IMR-90 (cell line): ENCODE measurements at regions not wholly inside any gene's neighbourhood (a gene's known extent, or its start where the extent isn't known, plus 50 kb on each side); places are given as distances from the start of the nearest gene placed in this dataset.

Experiments used
- ATAC-seq: fragments of 200-7000 bp; cut with Tn5 transposase; 2 replicates; pipeline ENCODE4 v1.9.1; 2020; ENCODE audit warnings: low read depth, mild to moderate bottlenecking, moderate library complexity
- BruUV-seq: library from RNA; stranded (reverse); fragments of 400-500 nt; replicated peaks from 2 replicates; lab custom pipeline; 2021; lab: Mats Ljungman, UMichigan
- CTCF ChIA-PET: fragments of 300-600 bp; formaldehyde crosslinking; extraction: SDS; loops from one replicate; lab custom pipeline; 2021; ENCODE audit warnings: antibody characterized with exemption; lab: Yijun Ruan, JAX
- POLR2A ChIA-PET: fragments of 300-600 bp; sonication (Branson Sonifier 250); formaldehyde crosslinking; loops from one replicate; lab custom pipeline; 2022; ENCODE audit warnings: antibody characterized with exemption; ENCODE audit not compliant: unreplicated experiment; lab: Charles Lee
- DNase-seq: peaks from one replicate; pipeline ENCODE4 v3.0.0; 2013
- H2AFZ ChIP-seq: replicated peaks from 2 replicates; pipeline ENCODE3; 2013; ENCODE audit warnings: low read length, mild to moderate bottlenecking; ENCODE audit not compliant: poor library complexity
- H2AK5ac ChIP-seq: 2 replicates; pipeline ENCODE4 v1.6.1; 2013; ENCODE audit warnings: low read depth, low read length, inconsistent platforms
- H2AK9ac ChIP-seq: replicated peaks from 2 replicates; pipeline ENCODE3; 2013; ENCODE audit warnings: mild to moderate bottlenecking, low read depth, low read length, moderate library complexity; ENCODE audit not compliant: poor library complexity
- H2BK120ac ChIP-seq: 2 replicates; pipeline ENCODE4 v1.6.1; 2013; ENCODE audit warnings: low read depth, low read length, inconsistent platforms
- H2BK15ac ChIP-seq: 3 replicates; pipeline ENCODE4 v1.6.1; 2013; ENCODE audit warnings: low read depth, low read length, inconsistent platforms
- H2BK20ac ChIP-seq: 2 replicates; pipeline ENCODE4 v1.6.1; 2013; ENCODE audit warnings: low read depth, mild to moderate bottlenecking, inconsistent platforms, low read length, moderate library complexity
- H2BK5ac ChIP-seq: 2 replicates; pipeline ENCODE4 v1.6.1; 2013; ENCODE audit warnings: mild to moderate bottlenecking, low read depth, low read length, inconsistent platforms; ENCODE audit not compliant: poor library complexity, severe bottlenecking
- H3K14ac ChIP-seq: replicated peaks from 2 replicates; pipeline ENCODE4 v1.6.1; 2013; ENCODE audit warnings: low read depth, low read length, inconsistent platforms
- H3K18ac ChIP-seq: 2 replicates; pipeline ENCODE4 v1.6.1; 2013; ENCODE audit warnings: low read depth, low read length, control low read depth
- H3K23ac ChIP-seq: 2 replicates; pipeline ENCODE4 v1.6.1; 2013; ENCODE audit warnings: low read depth, low read length, inconsistent platforms
- H3K27ac ChIP-seq: 2 replicates; pipeline ENCODE4 v1.5.1; 2013; ENCODE audit warnings: mild to moderate bottlenecking, control low read depth, low read length; ENCODE audit not compliant: insufficient read depth
- H3K27me3 ChIP-seq: 2 replicates; pipeline ENCODE4 v1.6.1; 2013; ENCODE audit warnings: low read length; ENCODE audit not compliant: control insufficient read depth, insufficient read depth
- H3K36me3 ChIP-seq: 2 replicates; pipeline ENCODE4 v1.6.1; 2013; ENCODE audit warnings: low read length, mixed read lengths; ENCODE audit not compliant: control insufficient read depth, insufficient read depth
- H3K4ac ChIP-seq: 2 replicates; pipeline ENCODE4 v1.6.1; 2013; ENCODE audit warnings: low read depth, low read length, inconsistent platforms
- H3K4me1 ChIP-seq: 2 replicates; pipeline ENCODE4 v1.6.1; 2013; ENCODE audit warnings: low read length, mixed read lengths; ENCODE audit not compliant: control insufficient read depth, insufficient read depth
- H3K4me2 ChIP-seq: 2 replicates; pipeline ENCODE4 v1.6.1; 2013; ENCODE audit warnings: low read depth, mild to moderate bottlenecking, control low read depth, low read length, moderate library complexity
- H3K4me3 ChIP-seq: 2 replicates; pipeline ENCODE4 v1.5.1; 2013; ENCODE audit warnings: low read depth, mild to moderate bottlenecking, control low read depth, low read length, moderate library complexity; ENCODE audit not compliant: insufficient read depth
- H3K56ac ChIP-seq: 2 replicates; pipeline ENCODE4 v1.6.1; 2013; ENCODE audit warnings: low read length, inconsistent platforms; ENCODE audit not compliant: insufficient read depth; ENCODE audit errors: extremely low read depth
- H3K79me1 ChIP-seq, 2 experiments: 2 replicates each; pipeline ENCODE4 v1.6.1; 2013; ENCODE audit warnings: low read length in 2 of 2, inconsistent platforms in 1 of 2, low read depth in 1 of 2
- H3K9ac ChIP-seq: 2 replicates; pipeline ENCODE4 v1.6.1; 2013; ENCODE audit warnings: low read depth, low read length, control low read depth
- H3K9me1 ChIP-seq: 2 replicates; pipeline ENCODE4 v1.6.1; 2013; ENCODE audit warnings: low read length, inconsistent platforms; ENCODE audit not compliant: insufficient read depth
- H3K9me3 ChIP-seq: 2 replicates; pipeline ENCODE4 v1.6.1; 2013; ENCODE audit warnings: low read length; ENCODE audit not compliant: control insufficient read depth, insufficient read depth
- H4K20me1 ChIP-seq: 2 replicates; pipeline ENCODE4 v1.6.1; 2013; ENCODE audit warnings: low read length, inconsistent platforms; ENCODE audit not compliant: insufficient read depth
- H4K5ac ChIP-seq: 2 replicates; pipeline ENCODE4 v1.6.1; 2013; ENCODE audit warnings: mild to moderate bottlenecking, low read depth, low read length, control low read depth
- H4K8ac ChIP-seq, 2 experiments: 2 replicates each; pipeline ENCODE4 v1.6.1; 2013; ENCODE audit warnings: low read depth in 2 of 2, low read length in 2 of 2, control low read depth in 1 of 2, inconsistent platforms in 1 of 2
- H4K91ac ChIP-seq: 2 replicates; pipeline ENCODE4 v1.6.1; 2013; ENCODE audit warnings: low read depth, low read length, inconsistent platforms; ENCODE audit not compliant: insufficient read depth
- BHLHE40 ChIP-seq: fragments of 150-350 bp; IDR thresholded peaks from 2 replicates; pipeline ENCODE4 v1.6.1; 2016; ENCODE audit warnings: mild to moderate bottlenecking, low read depth, low read length
- CEBPB ChIP-seq: IDR thresholded peaks from 2 replicates; pipeline ENCODE4 v1.6.1; 2012; ENCODE audit warnings: low read depth, low read length, improper control_type of control experiment
- CHD1 ChIP-seq: IDR thresholded peaks from 2 replicates; pipeline ENCODE4 v1.6.1; 2012; ENCODE audit warnings: low read depth, low read length, improper control_type of control experiment
- CTCF ChIP-seq: conservative IDR thresholded peaks from 2 replicates; pipeline ENCODE4 v1.5.1; 2012; ENCODE audit warnings: mild to moderate bottlenecking, low read depth, low read length, improper control_type of control experiment
- ELK1 ChIP-seq: fragments of 150-350 bp; IDR thresholded peaks from 2 replicates; pipeline ENCODE4 v1.6.1; 2016; ENCODE audit warnings: low read depth, mild to moderate bottlenecking, low read length, moderate library complexity, borderline replicate concordance
- FOS ChIP-seq: fragments of 150-350 bp; IDR thresholded peaks from 2 replicates; pipeline ENCODE4 v1.6.1; 2016; ENCODE audit warnings: low read depth, low read length
- MAFK ChIP-seq: IDR thresholded peaks from 2 replicates; pipeline ENCODE4 v1.6.1; 2012; ENCODE audit warnings: low read depth, low read length, improper control_type of control experiment
- MAZ ChIP-seq: IDR thresholded peaks from 2 replicates; pipeline ENCODE4 v1.6.1; 2012; ENCODE audit warnings: low read depth, mild to moderate bottlenecking, low read length, improper control_type of control experiment, moderate library complexity, borderline replicate concordance
- MXI1 ChIP-seq: IDR thresholded peaks from 2 replicates; pipeline ENCODE4 v1.6.1; 2012; ENCODE audit warnings: low read depth, mild to moderate bottlenecking, low read length, moderate library complexity, borderline replicate concordance
- NFE2L2 ChIP-seq: fragments of 150-350 bp; IDR thresholded peaks from 2 replicates; pipeline ENCODE4 v1.6.1; 2016; ENCODE audit warnings: low read depth, mild to moderate bottlenecking, low read length
- POLR2A ChIP-seq: IDR thresholded peaks from 2 replicates; pipeline ENCODE4 v1.6.1; 2012; ENCODE audit warnings: mild to moderate bottlenecking, low read depth, low read length
- RAD21 ChIP-seq: IDR thresholded peaks from 2 replicates; pipeline ENCODE4 v1.6.1; 2012; ENCODE audit warnings: low read length, improper control_type of control experiment
- RCOR1 ChIP-seq: IDR thresholded peaks from 2 replicates; pipeline ENCODE4 v1.6.1; 2012; ENCODE audit warnings: mild to moderate bottlenecking, low read length, improper control_type of control experiment; ENCODE audit not compliant: insufficient replicate concordance
- RFX5 ChIP-seq: IDR thresholded peaks from 2 replicates; pipeline ENCODE4 v1.8.0; 2012; ENCODE audit warnings: low read depth, mild to moderate bottlenecking, low read length, moderate library complexity
- SMC3 ChIP-seq: fragments of 150-350 bp; IDR thresholded peaks from 2 replicates; pipeline ENCODE4 v1.6.1; 2016; ENCODE audit warnings: low read depth, mild to moderate bottlenecking, antibody characterized with exemption, low read length, moderate library complexity
- USF2 ChIP-seq: fragments of 150-350 bp; IDR thresholded peaks from 2 replicates; pipeline ENCODE4 v1.6.1; 2017; ENCODE audit warnings: mild to moderate bottlenecking, antibody characterized with exemption, low read length, low read depth
- WGBS, 2 experiments: methylation state at CpG; one replicate each; pipeline versions ENCODE4 v1.1.5 to v1.1.7; 2013; ENCODE audit warnings: missing lambda C conversion rate in 2 of 2; ENCODE audit not compliant: insufficient read length in 1 of 2; ENCODE audit errors: extremely low coverage in 2 of 2; 5-methylcytosine and 5-hydroxymethylcytosine counted together
- dilution Hi-C: fragments of 300-500 bp; cut with HindIII; formaldehyde crosslinking; loops from one replicate; pipeline ENCODE4 v1.14.3; 2018; ENCODE audit warnings: low sequenced_read_pairs; ENCODE audit not compliant: unreplicated experiment
- in situ Hi-C: fragments of 300-500 bp; cut with MboI; formaldehyde crosslinking; loops from 3 replicates; pipeline ENCODE4 v1.14.3; 2019; ENCODE audit warnings: low sequenced_read_pairs, inconsistent platforms, mixed read lengths
- intact Hi-C: fragments of 100-400 bp; cut with micrococcal nuclease; formaldehyde crosslinking; loops from 2 replicates; pipeline ENCODE4 v1.10.0; 2022

- TF ChIP-seq RFX5 (no peak), ELK1 (no peak), SMC3 (no peak), BHLHE40 (no peak), CEBPB (no peak), FOS (no peak), POLR2A (no peak), CTCF (no peak), NFE2L2 (no peak), RAD21 (no peak), RCOR1 (no peak), MAZ (no peak), CHD1 (no peak), USF2 (no peak), MXI1 (no peak), MAFK (no peak)
- in situ Hi-C loops: no loop called here
Measured at GRCh38 chr7:53413021-53413420, 377.6 kb downstream of the POM121L12 start.

More at GRCh38 chr7:53413021-53413420, 377.6 kb downstream of the POM121L12 start:
- Histone ChIP-seq H2AK5ac (no peak overlapping the region), H3K27ac (no peak overlapping the region), H3K4ac (no peak overlapping the region), H3K4me3 (no peak overlapping the region), H4K8ac (no peak overlapping the region), H3K27me3 (no peaks in the 10 kb centered on the region), H3K9me3 (no peaks in the 10 kb centered on the region; the same call in 1 of the 2 replicates), H2AK9ac (no peak overlapping the region), H3K23ac (no peak overlapping the region), H3K56ac (no peak overlapping the region), H2BK5ac (no peak overlapping the region), H4K91ac (no peak overlapping the region), H3K36me3 (no peaks in the 10 kb centered on the region), H2BK20ac (no peak overlapping the region), H3K9ac (no peak overlapping the region), H2BK15ac (no peak overlapping the region), H3K18ac (no peak overlapping the region), H2AFZ (no peak overlapping the region), H4K20me1 (no peaks in the 10 kb centered on the region), H3K14ac (no peak overlapping the region), H4K5ac (no peak overlapping the region), H3K4me2 (no peak overlapping the region), H3K4me1 (no peaks in the 10 kb centered on the region), H2BK120ac (no peak overlapping the region), H3K79me1 (no peaks in the 10 kb centered on the region), H3K9me1 (no peaks in the 10 kb centered on the region)
- dilution Hi-C loops (no loop called here), intact Hi-C loops (no loop called here)
- no peak for ATAC-seq
- ChIA-PET CTCF (no interaction called here), POLR2A (no interaction called here)
- BruUV-seq: no TSS peak
- no CpG with 5 or more reads among the region's 2 CpGs for WGBS, 2 experiments
- no peak for DNase-seq
